Astrocyte (in vitro differentiated cells and primary cell): ENCODE measurements at regions not wholly inside any gene's neighbourhood (a gene's known extent, or its start where the extent isn't known, plus 50 kb on each side); places are given as distances from the start of the nearest gene placed in this dataset.

Source experiments
- EZH2 ChIP-seq: IDR thresholded peaks from 2 replicates; pipeline ENCODE4 v1.6.1; 2012; ENCODE audit warnings: mild to moderate bottlenecking, low read length, inconsistent platforms; ENCODE audit not compliant: insufficient read depth
- TF ChIP-seq, protein P1 (sequence below): IDR thresholded peaks from 2 replicates; pipeline ENCODE4 v1.5.1; 2011; ENCODE audit warnings: low read depth, mild to moderate bottlenecking, inconsistent platforms, low read length, moderate library complexity; ENCODE audit not compliant: insufficient read depth

DNA sequence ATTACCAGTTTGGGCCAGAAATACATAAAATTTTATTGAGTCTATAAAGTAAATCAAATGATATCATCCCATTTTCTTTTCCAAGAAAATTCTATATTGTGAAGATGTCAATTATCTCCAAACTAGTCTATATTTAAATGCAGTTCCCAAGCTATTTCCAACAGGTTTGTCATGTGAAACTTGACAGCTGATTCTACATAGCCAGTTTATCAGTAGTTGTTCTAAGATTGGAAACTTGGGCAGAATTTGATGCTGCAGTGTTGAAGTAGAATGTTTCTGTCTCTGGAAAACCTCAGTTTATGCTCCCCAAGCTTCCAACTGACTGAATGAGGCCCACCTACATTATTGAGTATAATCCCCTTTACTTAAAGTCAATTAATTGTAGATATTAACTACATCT, 994.1 kb downstream of the PCDH7 start:
- TF ChIP-seq, protein P1, sequence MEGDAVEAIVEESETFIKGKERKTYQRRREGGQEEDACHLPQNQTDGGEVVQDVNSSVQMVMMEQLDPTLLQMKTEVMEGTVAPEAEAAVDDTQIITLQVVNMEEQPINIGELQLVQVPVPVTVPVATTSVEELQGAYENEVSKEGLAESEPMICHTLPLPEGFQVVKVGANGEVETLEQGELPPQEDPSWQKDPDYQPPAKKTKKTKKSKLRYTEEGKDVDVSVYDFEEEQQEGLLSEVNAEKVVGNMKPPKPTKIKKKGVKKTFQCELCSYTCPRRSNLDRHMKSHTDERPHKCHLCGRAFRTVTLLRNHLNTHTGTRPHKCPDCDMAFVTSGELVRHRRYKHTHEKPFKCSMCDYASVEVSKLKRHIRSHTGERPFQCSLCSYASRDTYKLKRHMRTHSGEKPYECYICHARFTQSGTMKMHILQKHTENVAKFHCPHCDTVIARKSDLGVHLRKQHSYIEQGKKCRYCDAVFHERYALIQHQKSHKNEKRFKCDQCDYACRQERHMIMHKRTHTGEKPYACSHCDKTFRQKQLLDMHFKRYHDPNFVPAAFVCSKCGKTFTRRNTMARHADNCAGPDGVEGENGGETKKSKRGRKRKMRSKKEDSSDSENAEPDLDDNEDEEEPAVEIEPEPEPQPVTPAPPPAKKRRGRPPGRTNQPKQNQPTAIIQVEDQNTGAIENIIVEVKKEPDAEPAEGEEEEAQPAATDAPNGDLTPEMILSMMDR, result no peak
- TF ChIP-seq EZH2, result no peak
